ENCODE measurements at regions not wholly inside any gene's neighbourhood (a gene's known extent, or its start where the extent isn't known, plus 50 kb on each side); places are given as distances from the start of the nearest gene placed in this dataset.

DNA sequence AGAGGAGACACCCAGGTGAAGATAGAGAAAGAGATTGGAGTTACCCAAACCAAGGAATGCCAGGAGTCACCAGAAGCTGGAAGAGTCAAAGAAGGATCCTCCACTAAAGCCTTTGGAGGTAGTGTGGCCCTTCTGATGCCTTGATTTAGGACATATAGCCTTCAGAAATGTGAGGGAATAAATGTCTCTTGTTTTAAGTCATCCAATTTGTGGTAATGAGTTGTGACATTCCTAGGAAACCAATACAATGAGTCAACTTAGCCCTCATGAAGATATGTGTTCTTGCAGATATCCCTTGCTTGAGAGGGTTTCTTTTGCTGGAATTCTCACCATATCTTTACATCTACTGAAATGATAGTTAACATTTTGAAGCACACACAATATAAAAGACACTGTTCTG, 58.8 kb downstream of the CCER1 start:
- H2BK15ac ChIP-seq (ENCODE audit: low read depth, low read length), result no peak overlapping the region
- H3K4ac ChIP-seq (ENCODE audit: low read depth, low read length), result no peak overlapping the region
- H3K27me3 ChIP-seq (ENCODE audit: insufficient read depth, low read length), result no peaks in the 10 kb centered on the region
- Mint-ChIP-seq H3K4me3 (no peak overlapping the region), H3K9me3 (no peaks in the 10 kb centered on the region), H3K36me3 (ENCODE audit: insufficient read depth in 1 of 3, low read depth in 3 of 3) (no peaks in the 10 kb centered on the region), H3K27ac (no peak overlapping the region), H3K27me3 (ENCODE audit: low read depth) (0 out of 2 replicates have a peak, but pooled peaks cover 2% of the 10 kb centered on the region), H3K4me1 (no peaks in the 10 kb centered on the region)
- H3K79me2 ChIP-seq (ENCODE audit: insufficient read depth, low read length), result no peaks in the 10 kb centered on the region
- H3K9ac ChIP-seq (ENCODE audit: extremely low read depth, insufficient read length, low read length), result no peak overlapping the region
- H3K27ac ChIP-seq (ENCODE audit: insufficient read length, low read depth, low read length), result no peak overlapping the region
- H4K20me1 ChIP-seq (ENCODE audit: control insufficient read depth, insufficient read depth, insufficient read length), result no peaks in the 10 kb centered on the region
- no peaks in the 10 kb centered on the region for H3K4me1 ChIP-seq (ENCODE audit: insufficient read depth, low read length)
- H2AK5ac ChIP-seq (ENCODE audit: insufficient read length, low read length), result no peak overlapping the region
- no peak overlapping the region for H3K56ac ChIP-seq (ENCODE audit: insufficient read length, low read depth, low read length)
- no peak overlapping the region for H4K5ac ChIP-seq (ENCODE audit: insufficient read length, low read depth, low read length)
- no peak overlapping the region for H3K14ac ChIP-seq (ENCODE audit: insufficient read depth, low read length)
- no peak overlapping the region for H3T11ph ChIP-seq (ENCODE audit: low read length)
- no peak overlapping the region for H2BK12ac ChIP-seq (ENCODE audit: insufficient read length, low read depth, low read length)
- no peak overlapping the region for H2BK20ac ChIP-seq (ENCODE audit: low read depth, low read length, poor library complexity, severe bottlenecking)
- no peak overlapping the region for H4K8ac ChIP-seq (replicated peaks; ENCODE audit: insufficient read length, low read depth, low read length)
- H2BK5ac ChIP-seq (ENCODE audit: insufficient read length, low read length), result no peak overlapping the region
- no peak overlapping the region for H3K4me2 ChIP-seq (ENCODE audit: insufficient read depth, insufficient read length, low read length)
- no peaks in the 10 kb centered on the region for H3K23me2 ChIP-seq (ENCODE audit: insufficient read length, low read depth, low read length, poor library complexity, severe bottlenecking)
- no peaks in the 10 kb centered on the region for H3K9me3 ChIP-seq (ENCODE audit: control insufficient read depth, low read depth, low read length)
- DNase-seq, result no peak
- no peak overlapping the region for H3K18ac ChIP-seq (ENCODE audit: insufficient read length, low read depth, low read length)
- H2BK120ac ChIP-seq (ENCODE audit: low read depth, low read length, poor library complexity, severe bottlenecking), result no peak overlapping the region
- no peak overlapping the region for H2AFZ ChIP-seq (ENCODE audit: low read length)
- TF ChIP-seq, protein P1, sequence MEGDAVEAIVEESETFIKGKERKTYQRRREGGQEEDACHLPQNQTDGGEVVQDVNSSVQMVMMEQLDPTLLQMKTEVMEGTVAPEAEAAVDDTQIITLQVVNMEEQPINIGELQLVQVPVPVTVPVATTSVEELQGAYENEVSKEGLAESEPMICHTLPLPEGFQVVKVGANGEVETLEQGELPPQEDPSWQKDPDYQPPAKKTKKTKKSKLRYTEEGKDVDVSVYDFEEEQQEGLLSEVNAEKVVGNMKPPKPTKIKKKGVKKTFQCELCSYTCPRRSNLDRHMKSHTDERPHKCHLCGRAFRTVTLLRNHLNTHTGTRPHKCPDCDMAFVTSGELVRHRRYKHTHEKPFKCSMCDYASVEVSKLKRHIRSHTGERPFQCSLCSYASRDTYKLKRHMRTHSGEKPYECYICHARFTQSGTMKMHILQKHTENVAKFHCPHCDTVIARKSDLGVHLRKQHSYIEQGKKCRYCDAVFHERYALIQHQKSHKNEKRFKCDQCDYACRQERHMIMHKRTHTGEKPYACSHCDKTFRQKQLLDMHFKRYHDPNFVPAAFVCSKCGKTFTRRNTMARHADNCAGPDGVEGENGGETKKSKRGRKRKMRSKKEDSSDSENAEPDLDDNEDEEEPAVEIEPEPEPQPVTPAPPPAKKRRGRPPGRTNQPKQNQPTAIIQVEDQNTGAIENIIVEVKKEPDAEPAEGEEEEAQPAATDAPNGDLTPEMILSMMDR (conservative IDR thresholded peaks at IDR 0.05), result no peak
- no peaks in the 10 kb centered on the region for H3K79me1 ChIP-seq (ENCODE audit: insufficient read depth, low read depth, low read length, poor library complexity, severe bottlenecking)
- H3K23ac ChIP-seq (ENCODE audit: insufficient read length, low read depth, low read length), result no peak overlapping the region
- H4K91ac ChIP-seq (ENCODE audit: insufficient read length, low read depth, low read length), result no peak overlapping the region

All from H9 (cell line).